NCI-H2029 treated with DMSO at 0.1 percent for 48 hours (cell line): ENCODE measurements at regions not wholly inside any gene's neighbourhood (a gene's known extent, or its start where the extent isn't known, plus 50 kb on each side); places are given as distances from the start of the nearest gene placed in this dataset.
"Not testable (repeated sequence)": the region's sequence is repeated elsewhere in the genome, so short reads cannot be mapped to it uniquely, and the experiment has no call there.

Source experiments
- DNase-seq: peaks from one replicate; lab custom pipeline; 2025; lab: John Stamatoyannopoulos, UW

- no peak for DNase-seq
Observed at GRCh38 chr6:15143540-15143939, 102.3 kb upstream of the JARID2 start.

- no peak for DNase-seq
Observed at GRCh38 chr6:15145821-15146220, 100.0 kb upstream of the JARID2 start.

GRCh38 chr6:15147827-15148226 is 98.0 kb upstream of the JARID2 start:
- no peak for DNase-seq

GRCh38 chr6:15148356-15148946 is 97.4 kb upstream of the JARID2 start:
- no peak for DNase-seq

GRCh38 chr6:15150207-15150606 is 95.7 kb upstream of the JARID2 start:
- no peak for DNase-seq

- DNase-seq: no peak
Observed at GRCh38 chr6:15152700-15153099, 93.2 kb upstream of the JARID2 start.

- DNase-seq: no peak
Observed at GRCh38 chr6:15153191-15153590, 92.7 kb upstream of the JARID2 start.

- no peak for DNase-seq
Observed at GRCh38 chr6:15157479-15157878, 88.4 kb upstream of the JARID2 start.

- DNase-seq: no peak
Observed at GRCh38 chr6:15158821-15159619, 86.8 kb upstream of the JARID2 start.

GRCh38 chr6:15160812-15161211 is 85.1 kb upstream of the JARID2 start:
- no peak for DNase-seq

- DNase-seq: not testable (repeated sequence)
Observed at GRCh38 chr6:15164855-15165254, 81.0 kb upstream of the JARID2 start.

GRCh38 chr6:15166121-15166520 is 79.7 kb upstream of the JARID2 start:
- DNase-seq: no peak

- no peak for DNase-seq
Observed at GRCh38 chr6:15170126-15170525, 75.7 kb upstream of the JARID2 start.

- DNase-seq: no peak
Observed at GRCh38 chr6:15171026-15171425, 74.8 kb upstream of the JARID2 start.

GRCh38 chr6:15176816-15177370 is 69.0 kb upstream of the JARID2 start:
- no peak for DNase-seq

GRCh38 chr6:15183979-15184378 is 61.9 kb upstream of the JARID2 start:
- DNase-seq: no peak

- DNase-seq: no peak
Observed at GRCh38 chr6:15184441-15184861, 61.4 kb upstream of the JARID2 start.

GRCh38 chr6:15185111-15185510 is 60.8 kb upstream of the JARID2 start:
- not testable (repeated sequence) for DNase-seq

- DNase-seq: not testable (repeated sequence)
Observed at GRCh38 chr6:15193451-15193850, 52.4 kb upstream of the JARID2 start.

- no peak for DNase-seq
Observed at GRCh38 chr6:15194453-15194852, 51.4 kb upstream of the JARID2 start.
